ENCODE measurements at regions not wholly inside any gene's neighbourhood (a gene's known extent, or its start where the extent isn't known, plus 50 kb on each side); places are given as distances from the start of the nearest gene placed in this dataset.

DNA sequence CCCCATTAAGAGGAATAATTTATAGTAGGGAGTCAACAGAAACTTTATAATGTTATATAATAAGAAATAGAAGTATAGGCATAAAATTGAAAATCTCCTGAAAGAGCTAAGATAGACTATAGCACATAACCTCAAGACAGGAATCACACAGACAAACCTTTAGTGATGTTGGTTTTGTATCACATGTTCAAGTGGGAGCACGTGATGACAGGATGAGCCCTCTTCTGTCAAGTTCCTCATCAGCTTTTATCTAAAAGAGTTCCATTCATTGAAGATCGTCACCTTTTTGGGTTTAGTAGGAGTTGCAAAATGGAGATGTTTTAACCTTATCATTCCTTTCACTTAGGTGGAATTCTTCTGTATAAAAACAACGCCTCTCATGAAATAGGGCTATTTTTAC, 127.0 kb downstream of the MCHR2 start:
- intact Hi-C loops (cut with micrococcal nuclease), result loop anchor here (5.0 kb wide), 1 partner anchor 400 kb away; no protein-coding TSS in a partner anchor

DNA sequence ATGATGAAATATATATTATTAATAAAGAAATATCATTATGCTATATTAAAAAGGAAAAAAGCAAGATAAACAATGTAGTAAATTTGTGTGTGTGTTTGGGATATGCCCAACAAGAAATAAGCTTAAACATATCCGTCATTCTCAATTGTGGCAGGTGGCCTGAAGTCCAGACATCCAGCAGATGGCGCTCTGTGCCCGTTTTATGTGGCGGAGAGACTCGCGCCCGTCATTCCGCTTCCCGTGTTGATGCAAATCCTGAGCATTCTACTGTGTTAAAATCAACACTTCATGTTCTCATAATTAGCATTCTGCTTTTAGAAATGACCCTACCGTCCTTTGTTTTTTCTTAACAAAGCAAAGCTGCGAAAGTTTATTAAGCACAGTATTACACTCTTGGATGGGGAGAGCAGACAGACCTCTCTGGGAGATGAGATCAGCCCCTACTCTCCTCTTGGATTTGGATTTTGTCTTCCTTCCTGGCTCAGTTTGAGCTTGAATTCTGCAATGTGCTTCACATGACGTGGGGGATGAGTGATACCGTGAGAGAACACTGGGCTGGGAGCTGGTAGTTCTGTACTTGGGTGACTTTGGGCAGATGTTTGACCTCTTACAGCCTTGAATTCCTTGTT, 125.8 kb downstream of the MCHR2 start:
- intact Hi-C loops (cut with micrococcal nuclease), result loop anchor here (1.0 to 5.0 kb wide), 5 partner anchors 37 to 795 kb away; no protein-coding TSS in a partner anchor
